K562 (cell line): ENCODE measurements at regions not wholly inside any gene's neighbourhood (a gene's known extent, or its start where the extent isn't known, plus 50 kb on each side); places are given as distances from the start of the nearest gene placed in this dataset.

ENCODE experiments used
- ATAC-seq: fragments of 200-7000 bp; cut with Tn5 transposase; 3 replicates; pipeline ENCODE4 v1.9.1; 2020; ENCODE audit warnings: moderate library complexity
- BruUV-seq: library from RNA; stranded (reverse); fragments of 400-500 nt; replicated peaks from 2 replicates; lab custom pipeline; 2021; lab: Mats Ljungman, UMichigan
- CTCF ChIA-PET: fragments of 300-600 bp; formaldehyde crosslinking; extraction: SDS; loops from one replicate; lab custom pipeline; 2021; ENCODE audit warnings: low intra/inter-chr PET ratio; lab: Yijun Ruan, JAX
- POLR2A ChIA-PET: fragments of 300-600, 350-650 bp; sonication (Branson Sonifier 250); formaldehyde crosslinking; extraction: SDS; loops from one replicate; lab custom pipeline; 2021; ENCODE audit warnings: antibody characterized with exemption, inconsistent platforms; lab: Yijun Ruan, JAX
- DNase-seq, 4 experiments: peaks; one replicate each; pipeline versions ENCODE4 v3.0.0 to v3.0.0-alpha.2; 2011 to 2018; ENCODE audit warnings: low spot score in 3 of 4, mixed read lengths in 3 of 4; ENCODE audit errors: extremely low read depth in 1 of 4
- FAIRE-seq: peaks from 2 replicates; lab custom pipeline; 2011; peaks lifted over from hg19 to GRCh38; lab: Jason Lieb, UNC
- H2AFZ ChIP-seq: 2 replicates; pipeline ENCODE4 v1.6.0; 2011; ENCODE audit warnings: low read depth, low read length, control low read depth, inconsistent platforms
- H3K27ac ChIP-seq: fragments of 200-600 bp; 3 replicates; pipeline ENCODE4 v1.8.0; 2011; ENCODE audit warnings: low read depth, mild to moderate bottlenecking, control low read depth, inconsistent platforms, low read length, moderate library complexity, mixed read lengths; ENCODE audit errors: extremely low read depth
- H3K27me3 ChIP-seq, 2 experiments: fragments of 300-600 bp in 1 of 2; 2 replicates in 1 of 2; 3 replicates in 1 of 2; pipeline versions ENCODE4 v1.6.0 to v1.8.0; 2011; ENCODE audit warnings: inconsistent platforms in 2 of 2, low read length in 2 of 2, mild to moderate bottlenecking in 1 of 2, mixed read lengths in 1 of 2, moderate library complexity in 1 of 2; ENCODE audit not compliant: control insufficient read depth in 2 of 2, insufficient read depth in 2 of 2
- H3K36me3 ChIP-seq: fragments of 300-600 bp; 3 replicates; pipeline ENCODE4 v1.8.0; 2011; ENCODE audit warnings: mild to moderate bottlenecking, low read length, inconsistent platforms; ENCODE audit not compliant: control insufficient read depth, insufficient read depth
- H3K4me1 ChIP-seq, 2 experiments: fragments of 200-600 bp in 1 of 2; replicated peaks in 1 of 2; 2 replicates in 1 of 2; 3 replicates in 1 of 2; pipeline versions ENCODE4 v1.5.1 to v1.8.0; 2011; ENCODE audit warnings: inconsistent platforms in 2 of 2, low read length in 2 of 2, mild to moderate bottlenecking in 1 of 2, mixed read lengths in 1 of 2, moderate library complexity in 1 of 2; ENCODE audit not compliant: control insufficient read depth in 2 of 2, insufficient read depth in 2 of 2
- H3K4me2 ChIP-seq: 2 replicates; pipeline ENCODE4 v1.6.1; 2011; ENCODE audit warnings: low read length, control low read depth, inconsistent platforms, mixed read lengths; ENCODE audit not compliant: insufficient read depth
- H3K4me3 ChIP-seq: fragments of 200-600 bp; sonication (generic), shearing (Covaris generic); 2 replicates; pipeline ENCODE4 v1.5.1; 2016; ENCODE audit warnings: control low read depth, inconsistent platforms
- H3K79me2 ChIP-seq: fragments of 200-600 bp; 3 replicates; pipeline ENCODE4 v1.8.0; 2011; ENCODE audit warnings: low read length, inconsistent platforms; ENCODE audit not compliant: control insufficient read depth, insufficient read depth
- H3K9ac ChIP-seq, 2 experiments: 2 replicates each; pipeline versions ENCODE4 v1.6.0 to v1.6.1; 2011; ENCODE audit warnings: low read depth in 2 of 2, low read length in 2 of 2, control low read depth in 1 of 2, inconsistent platforms in 1 of 2, mild to moderate bottlenecking in 1 of 2, mixed read lengths in 1 of 2; ENCODE audit not compliant: insufficient read depth in 1 of 2
- H3K9me1 ChIP-seq: one replicate; pipeline ENCODE4 v1.6.0; 2011; ENCODE audit warnings: inconsistent platforms, mild to moderate bottlenecking, low read length, moderate library complexity; ENCODE audit not compliant: control insufficient read depth, insufficient read depth
- H3K9me3 ChIP-seq: replicated peaks from 2 replicates; pipeline ENCODE4 v1.5.1; 2011; ENCODE audit warnings: low read depth, low read length, inconsistent platforms; ENCODE audit not compliant: control insufficient read depth, insufficient read depth
- H4K20me1 ChIP-seq: replicated peaks from 2 replicates; pipeline ENCODE4 v1.6.1; 2011; ENCODE audit warnings: low read length, inconsistent platforms, mixed read lengths; ENCODE audit not compliant: control insufficient read depth, insufficient read depth
- CBX5 ChIP-seq: IDR thresholded peaks from 2 replicates; pipeline ENCODE4 v1.6.1; 2014; ENCODE audit warnings: low read depth, borderline replicate concordance
- HDAC8 ChIP-seq: fragments of 450-650 bp; IDR thresholded peaks from 2 replicates; pipeline ENCODE4 v1.6.1; 2016; ENCODE audit warnings: mild to moderate bottlenecking, missing genetic modification characterization, moderate library complexity, missing compliant biosample characterization
- KLF13 ChIP-seq: fragments of 450-650 bp; IDR thresholded peaks from 2 replicates; pipeline ENCODE4 v1.6.1; 2016; ENCODE audit warnings: missing genetic modification characterization, low read depth, mild to moderate bottlenecking, missing compliant biosample characterization, moderate library complexity, borderline replicate concordance
- MED1 ChIP-seq: sonication (generic); formaldehyde crosslinking; IDR thresholded peaks from 2 replicates; pipeline ENCODE4 v1.8.1; 2023; ENCODE audit warnings: missing genetic modification reagents, borderline replicate concordance
- NCOA6 ChIP-seq: fragments of 450-650 bp; IDR thresholded peaks from 2 replicates; pipeline ENCODE4 v1.6.1; 2017; ENCODE audit warnings: mild to moderate bottlenecking
- NEUROD1 ChIP-seq: fragments of 150-350 bp; IDR thresholded peaks from 2 replicates; pipeline ENCODE4 v1.6.1; 2014; ENCODE audit warnings: borderline replicate concordance, low read length, low read depth; ENCODE audit not compliant: partially characterized antibody
- PHF21A ChIP-seq: fragments of 450-650 bp; IDR thresholded peaks from 2 replicates; pipeline ENCODE4 v1.6.1; 2017; ENCODE audit warnings: low read depth, borderline replicate concordance
- ZNF830 ChIP-seq: fragments of 250-450 bp; sonication (Bioruptor Pico); IDR thresholded peaks from 2 replicates; pipeline ENCODE4 v1.5.0; 2021; ENCODE audit warnings: mild to moderate bottlenecking
- WGBS: fragments of 100-300 bp; shearing (Covaris generic); methylation state at CpG from one replicate; pipeline ENCODE4 v1.1.6; 2016; ENCODE audit warnings: low coverage, mixed read lengths; ENCODE audit not compliant: insufficient coverage; ENCODE audit errors: missing lambda C conversion rate; 5-methylcytosine and 5-hydroxymethylcytosine counted together
- in situ Hi-C: fragments of 300-500 bp; cut with MboI; formaldehyde crosslinking; loops from 4 replicates; pipeline ENCODE4 v1.15.0; 2018; ENCODE audit warnings: inconsistent platforms, mixed read lengths
- intact Hi-C: fragments of 100-400 bp; cut with micrococcal nuclease; formaldehyde crosslinking; loops from 2 replicates; pipeline ENCODE4 v1.14.2; 2022

GRCh38 chr4:90027565-90027964, 99.6 kb upstream of the CCSER1 start:
- intact Hi-C loops: no loop called here
- POLR2A ChIA-PET: no interaction called here
- Histone ChIP-seq H3K4me1 (no peaks in the 10 kb centered on the region), H3K9ac (no peak overlapping the region), H3K4me2 (no peak overlapping the region)
- WGBS: 3% methylated on average over 2 of the region's 2 CpGs
- DNase-seq: no peak
- TF ChIP-seq HDAC8 (tag) (no peak), KLF13 (tag) (no peak), ZNF830 (CRISPR knock-in tag) (no peak), NEUROD1 (no peak), CBX5 (no peak), PHF21A (no peak), MED1 (CRISPR knock-in tag) (no peak), NCOA6 (no peak)
- TF ChIP-seq, all 486 proteins: peak for 0
- no TSS peak for BruUV-seq
- in situ Hi-C loops: no loop called here
- Histone ChIP-seq H3K36me3 (no peaks in the 10 kb centered on the region), H4K20me1 (no peaks in the 10 kb centered on the region), H3K4me3 (no peak overlapping the region), H3K9me1 (no peaks in the 10 kb centered on the region), H2AFZ (no peak overlapping the region), H3K79me2 (no peaks in the 10 kb centered on the region), H3K27ac (no peak overlapping the region), H3K27me3 (no peaks in the 10 kb centered on the region), H3K9me3 (no peaks in the 10 kb centered on the region)
- CTCF ChIA-PET: no interaction called here
- ATAC-seq: no peak
- FAIRE-seq: no peak

DNA sequence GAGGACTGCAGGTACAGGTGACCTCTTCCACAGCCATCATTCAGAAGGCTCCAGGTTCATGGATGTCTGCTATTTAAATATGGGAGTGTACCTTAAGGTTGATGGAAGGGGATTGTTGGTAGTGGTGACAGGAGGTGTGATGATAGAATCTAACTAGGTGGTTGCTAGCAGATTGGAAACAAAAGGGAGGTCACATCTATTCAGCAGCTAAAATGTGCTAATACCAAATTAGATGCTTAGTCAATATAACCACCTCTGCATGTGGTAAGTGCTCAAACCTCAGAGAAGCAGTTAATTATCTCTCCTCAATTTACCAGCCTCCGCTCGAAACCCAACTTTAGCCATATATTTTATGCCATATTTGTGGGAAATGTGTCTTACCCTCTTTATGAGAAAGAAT, 98.7 kb upstream of the CCSER1 start:
- Histone ChIP-seq H3K27me3 (no peaks in the 10 kb centered on the region), H3K4me3 (no peak overlapping the region), H3K9me3 (no peaks in the 10 kb centered on the region), H3K9ac (no peak overlapping the region), H3K9me1 (no peaks in the 10 kb centered on the region), H3K4me2 (no peak overlapping the region), H3K79me2 (no peaks in the 10 kb centered on the region), H3K27ac (no peak overlapping the region), H3K36me3 (no peaks in the 10 kb centered on the region), H4K20me1 (no peaks in the 10 kb centered on the region), H3K4me1 (no peaks in the 10 kb centered on the region), H2AFZ (no peak overlapping the region)
- FAIRE-seq (no peak), DNase-seq (no peak), ATAC-seq (no peak)
- 0% methylated on average over 2 of the region's 2 CpGs for WGBS
- POLR2A ChIA-PET: no interaction called here
- intact Hi-C loops: no loop called here
- CTCF ChIA-PET: no interaction called here
- in situ Hi-C loops: no loop called here
- BruUV-seq: no TSS peak
